AG04449 (cell line): ENCODE measurements at regions not wholly inside any gene's neighbourhood (a gene's known extent, or its start where the extent isn't known, plus 50 kb on each side); places are given as distances from the start of the nearest gene placed in this dataset.

Source experiments
- CTCF ChIA-PET: fragments of 350-600 bp; formaldehyde crosslinking; extraction: SDS; loops from one replicate; lab custom pipeline; 2021; ENCODE audit warnings: antibody characterized with exemption; lab: Yijun Ruan, JAX
- POLR2A ChIA-PET: fragments of 400-600, 350-600 bp; formaldehyde crosslinking; extraction: SDS; loops from one replicate; lab custom pipeline; 2020; ENCODE audit warnings: antibody characterized with exemption, inconsistent platforms; lab: Yijun Ruan, JAX
- DNase-seq: peaks from one replicate; pipeline ENCODE4 v3.0.0-alpha.2; 2010; ENCODE audit warnings: low read depth, low spot score
- H3K4me3 ChIP-seq: 2 replicates; pipeline ENCODE4 v1.5.1; 2011; ENCODE audit warnings: low read depth, mild to moderate bottlenecking, control low read depth, low read length
- TF ChIP-seq, protein P1 (sequence below): IDR thresholded peaks from one replicate; pipeline ENCODE4 v1.5.1; 2011; ENCODE audit warnings: mild to moderate bottlenecking, moderate library complexity, low read length, control low read depth, inconsistent platforms; ENCODE audit not compliant: insufficient read depth; ENCODE audit errors: missing control alignments

- no peak for DNase-seq
- TF ChIP-seq, protein P1, sequence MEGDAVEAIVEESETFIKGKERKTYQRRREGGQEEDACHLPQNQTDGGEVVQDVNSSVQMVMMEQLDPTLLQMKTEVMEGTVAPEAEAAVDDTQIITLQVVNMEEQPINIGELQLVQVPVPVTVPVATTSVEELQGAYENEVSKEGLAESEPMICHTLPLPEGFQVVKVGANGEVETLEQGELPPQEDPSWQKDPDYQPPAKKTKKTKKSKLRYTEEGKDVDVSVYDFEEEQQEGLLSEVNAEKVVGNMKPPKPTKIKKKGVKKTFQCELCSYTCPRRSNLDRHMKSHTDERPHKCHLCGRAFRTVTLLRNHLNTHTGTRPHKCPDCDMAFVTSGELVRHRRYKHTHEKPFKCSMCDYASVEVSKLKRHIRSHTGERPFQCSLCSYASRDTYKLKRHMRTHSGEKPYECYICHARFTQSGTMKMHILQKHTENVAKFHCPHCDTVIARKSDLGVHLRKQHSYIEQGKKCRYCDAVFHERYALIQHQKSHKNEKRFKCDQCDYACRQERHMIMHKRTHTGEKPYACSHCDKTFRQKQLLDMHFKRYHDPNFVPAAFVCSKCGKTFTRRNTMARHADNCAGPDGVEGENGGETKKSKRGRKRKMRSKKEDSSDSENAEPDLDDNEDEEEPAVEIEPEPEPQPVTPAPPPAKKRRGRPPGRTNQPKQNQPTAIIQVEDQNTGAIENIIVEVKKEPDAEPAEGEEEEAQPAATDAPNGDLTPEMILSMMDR: no peak
- H3K4me3 ChIP-seq: no peak overlapping the region
- ChIA-PET CTCF (no interaction called here), POLR2A (no interaction called here)
Measured at GRCh38 chr2:53434466-53434865, 333.1 kb upstream of the CHAC2 start.

DNA sequence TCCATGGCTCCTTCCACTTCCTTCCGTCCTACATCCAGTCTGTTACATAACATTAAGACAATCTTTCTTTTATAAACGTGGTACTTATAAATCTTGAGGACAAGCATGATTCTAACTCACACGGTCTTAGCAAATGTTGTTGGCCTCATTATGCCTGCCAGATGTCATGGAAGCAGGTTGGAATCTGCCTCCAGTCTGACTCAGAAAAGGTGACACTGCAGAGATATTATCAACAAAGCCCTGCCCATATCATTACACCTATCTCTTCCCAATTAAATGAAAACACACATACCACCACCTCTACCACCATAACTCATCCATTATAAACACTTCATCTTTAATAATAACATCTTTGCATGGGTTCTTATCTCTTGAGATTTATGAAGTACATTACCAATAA lies 334.7 kb upstream of the CHAC2 start:
- POLR2A ChIA-PET: no interaction called here
- no peak overlapping the region for H3K4me3 ChIP-seq
- no peak for DNase-seq
- CTCF ChIA-PET: no interaction called here
- TF ChIP-seq, protein P1: no peak

DNA sequence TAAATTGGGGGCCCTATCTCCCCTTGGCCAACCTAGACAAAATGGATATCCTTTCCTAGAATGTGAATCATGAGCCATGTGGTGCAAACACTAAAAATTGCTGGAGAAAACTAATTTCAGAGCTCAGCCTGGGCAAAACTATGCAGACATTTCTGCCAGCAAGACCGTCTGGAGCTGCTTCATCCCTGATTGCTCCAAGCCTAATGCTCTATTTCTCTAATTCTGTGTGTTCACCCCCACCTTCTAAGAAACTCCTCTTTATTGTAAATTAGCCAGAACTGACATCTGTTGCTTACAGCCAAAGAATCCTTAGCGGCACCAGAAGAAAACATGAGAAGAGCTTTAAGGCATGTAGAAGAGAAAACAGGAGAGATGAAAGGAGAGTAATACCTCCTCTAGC lies 337.7 kb upstream of the CHAC2 start:
- no peak for DNase-seq
- no peak overlapping the region for H3K4me3 ChIP-seq
- POLR2A ChIA-PET: no interaction called here
- TF ChIP-seq, protein P1: no peak
- CTCF ChIA-PET: interaction anchor here (0.7 kb wide), 1 partner anchor 8 kb away, joined by 3 read pairs; no protein-coding TSS in a partner anchor

GRCh38 chr2:53424902-53425301 lies 342.7 kb upstream of the CHAC2 start:
- TF ChIP-seq, protein P1: no peak
- CTCF ChIA-PET: interaction anchor here (0.6 to 5.2 kb wide), 2 partner anchors 16 to 316 kb away, joined by 3 to 45 read pairs; no protein-coding TSS in a partner anchor
- POLR2A ChIA-PET: no interaction called here
- H3K4me3 ChIP-seq: no peak overlapping the region
- no peak for DNase-seq

- DNase-seq: no peak
- ChIA-PET CTCF (interaction anchor here (1.3 to 5.2 kb wide), 8 partner anchors 14 to 322 kb away, joined by 3 to 45 read pairs (median 8); no protein-coding TSS in a partner anchor), POLR2A (no interaction called here)
- TF ChIP-seq, protein P1: no peak
- no peak overlapping the region for H3K4me3 ChIP-seq
Measured at GRCh38 chr2:53423465-53423864, 344.1 kb upstream of the CHAC2 start.

DNA sequence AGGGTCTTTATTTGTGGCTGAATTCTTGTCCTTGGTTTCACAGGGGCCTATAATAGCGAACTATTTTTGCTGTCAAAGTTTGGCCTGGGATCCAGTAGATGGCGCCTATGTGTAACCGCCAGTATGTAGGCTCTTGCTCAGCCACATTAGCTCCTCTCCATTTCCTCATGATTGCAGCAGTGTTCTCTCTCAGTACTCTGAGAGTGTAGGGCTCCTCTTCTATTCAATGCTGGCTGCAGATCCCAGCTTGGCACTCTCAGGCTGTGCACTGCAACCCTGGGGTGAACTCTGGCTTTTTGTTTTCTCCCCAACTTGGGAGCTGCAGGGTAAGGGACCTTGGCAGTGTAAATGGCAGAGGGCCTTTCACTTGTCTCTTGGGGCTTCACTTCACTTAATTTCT lies 344.6 kb upstream of the CHAC2 start:
- ChIA-PET CTCF (interaction anchor here (1.0 to 5.2 kb wide), 10 partner anchors 14 to 323 kb away, joined by 3 to 45 read pairs (median 7); no protein-coding TSS in a partner anchor), POLR2A (no interaction called here)
- TF ChIP-seq, protein P1: peak; percentile 36
- DNase-seq: no peak
- H3K4me3 ChIP-seq: no peak overlapping the region
